ENCODE measurements at regions not wholly inside any gene's neighbourhood (a gene's known extent, or its start where the extent isn't known, plus 50 kb on each side); places are given as distances from the start of the nearest gene placed in this dataset.

GRCh38 chr10:28776519-28776918 lies 99.2 kb downstream of the BAMBI start:
- TF ChIP-seq, protein P1, sequence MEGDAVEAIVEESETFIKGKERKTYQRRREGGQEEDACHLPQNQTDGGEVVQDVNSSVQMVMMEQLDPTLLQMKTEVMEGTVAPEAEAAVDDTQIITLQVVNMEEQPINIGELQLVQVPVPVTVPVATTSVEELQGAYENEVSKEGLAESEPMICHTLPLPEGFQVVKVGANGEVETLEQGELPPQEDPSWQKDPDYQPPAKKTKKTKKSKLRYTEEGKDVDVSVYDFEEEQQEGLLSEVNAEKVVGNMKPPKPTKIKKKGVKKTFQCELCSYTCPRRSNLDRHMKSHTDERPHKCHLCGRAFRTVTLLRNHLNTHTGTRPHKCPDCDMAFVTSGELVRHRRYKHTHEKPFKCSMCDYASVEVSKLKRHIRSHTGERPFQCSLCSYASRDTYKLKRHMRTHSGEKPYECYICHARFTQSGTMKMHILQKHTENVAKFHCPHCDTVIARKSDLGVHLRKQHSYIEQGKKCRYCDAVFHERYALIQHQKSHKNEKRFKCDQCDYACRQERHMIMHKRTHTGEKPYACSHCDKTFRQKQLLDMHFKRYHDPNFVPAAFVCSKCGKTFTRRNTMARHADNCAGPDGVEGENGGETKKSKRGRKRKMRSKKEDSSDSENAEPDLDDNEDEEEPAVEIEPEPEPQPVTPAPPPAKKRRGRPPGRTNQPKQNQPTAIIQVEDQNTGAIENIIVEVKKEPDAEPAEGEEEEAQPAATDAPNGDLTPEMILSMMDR (IDR thresholded peaks at IDR 0.05; ENCODE audit: low read depth, low read length) = no peak
- Histone ChIP-seq H3K27me3 (no peaks in the 10 kb centered on the region), H3K4me1 (peaks cover 11% of the 10 kb centered on the region), H3K9me3 (no peaks in the 10 kb centered on the region), H3K4me3 (ENCODE audit: low read depth, low read length) (no peak overlapping the region), H3K36me3 (no peaks in the 10 kb centered on the region)
- DNase-seq = no peak

DNA sequence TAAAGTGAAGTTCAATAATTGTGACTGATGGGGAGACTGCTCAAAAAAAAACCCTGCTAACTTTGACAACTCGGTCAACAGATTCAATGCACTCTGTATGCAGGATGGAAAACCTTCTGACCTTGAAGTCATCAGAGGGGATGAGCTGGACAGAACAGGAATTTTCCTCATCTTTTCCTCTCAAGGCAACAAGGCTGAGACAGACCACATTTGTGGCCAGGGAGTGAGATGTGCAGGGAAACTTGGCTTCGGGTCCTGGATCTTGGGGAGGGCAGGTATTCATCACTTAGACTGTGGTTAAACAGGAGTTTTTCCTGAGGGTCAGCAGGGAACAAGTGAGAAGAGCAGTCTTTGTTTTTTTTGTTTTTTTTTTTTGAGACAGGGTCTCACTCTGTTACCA lies 100.6 kb downstream of the BAMBI start:
- H3K27me3 ChIP-seq = no peaks in the 10 kb centered on the region
- no peak overlapping the region for H3K4me3 ChIP-seq (ENCODE audit: low read depth, low read length)
- TF ChIP-seq, protein P1 (IDR thresholded peaks at IDR 0.05; ENCODE audit: low read depth, low read length) = no peak
- peaks cover 11% of the 10 kb centered on the region for H3K4me1 ChIP-seq
- H3K36me3 ChIP-seq = no peaks in the 10 kb centered on the region
- no peaks in the 10 kb centered on the region for H3K9me3 ChIP-seq
- no peak for DNase-seq

DNA sequence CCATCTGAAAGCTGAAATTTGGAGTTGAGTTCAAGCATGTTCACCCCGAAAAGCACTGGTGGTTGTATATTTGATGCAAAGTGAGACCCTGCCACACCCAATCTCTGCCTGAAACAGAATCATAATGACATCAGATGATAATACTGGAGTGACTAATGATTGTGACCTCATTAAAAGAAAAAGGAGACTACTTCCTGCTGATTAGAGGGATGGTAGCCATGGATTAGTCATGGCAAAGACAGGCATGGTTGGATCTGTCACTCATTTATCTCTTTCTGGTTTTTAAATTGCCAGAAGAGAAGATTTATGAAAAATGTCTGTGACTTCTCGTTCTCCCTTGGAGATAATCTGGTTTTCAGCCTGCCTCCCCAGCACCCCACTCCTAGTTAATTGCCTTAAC lies 101.2 kb downstream of the BAMBI start:
- no peaks in the 10 kb centered on the region for H3K36me3 ChIP-seq
- H3K9me3 ChIP-seq = no peaks in the 10 kb centered on the region
- no peaks in the 10 kb centered on the region for H3K27me3 ChIP-seq
- TF ChIP-seq, protein P1 (IDR thresholded peaks at IDR 0.05; ENCODE audit: low read depth, low read length) = no peak
- H3K4me1 ChIP-seq = peaks cover 11% of the 10 kb centered on the region
- H3K4me3 ChIP-seq (ENCODE audit: low read depth, low read length) = no peak overlapping the region
- peak; percentile 43 for DNase-seq

GRCh38 chr10:28781296-28781695 lies 104.0 kb downstream of the BAMBI start:
- no peak for DNase-seq
- Histone ChIP-seq H3K4me1 (peaks cover 6% of the 10 kb centered on the region), H3K27me3 (no peaks in the 10 kb centered on the region), H3K9me3 (no peaks in the 10 kb centered on the region), H3K36me3 (no peaks in the 10 kb centered on the region), H3K4me3 (ENCODE audit: low read depth, low read length) (no peak overlapping the region)
- TF ChIP-seq, protein P1 (IDR thresholded peaks at IDR 0.05; ENCODE audit: low read depth, low read length) = no peak

GRCh38 chr10:28783087-28783486 lies 105.8 kb downstream of the BAMBI start:
- no peak for DNase-seq

GRCh38 chr10:28785018-28785417 lies 107.7 kb downstream of the BAMBI start:
- no peaks in the 10 kb centered on the region for H3K9me3 ChIP-seq
- TF ChIP-seq, protein P1 (IDR thresholded peaks at IDR 0.05; ENCODE audit: low read depth, low read length) = no peak
- no peaks in the 10 kb centered on the region for H3K27me3 ChIP-seq
- H3K4me3 ChIP-seq (ENCODE audit: low read depth, low read length) = no peak overlapping the region
- no peak for DNase-seq
- H3K36me3 ChIP-seq = no peaks in the 10 kb centered on the region
- H3K4me1 ChIP-seq = peaks cover 8% of the 10 kb centered on the region

More at GRCh38 chr10:28783087-28783486, 105.8 kb downstream of the BAMBI start:
- H3K27me3 ChIP-seq = no peaks in the 10 kb centered on the region
- H3K36me3 ChIP-seq = no peaks in the 10 kb centered on the region
- H3K4me1 ChIP-seq = peaks cover 7% of the 10 kb centered on the region
- H3K4me3 ChIP-seq (ENCODE audit: low read depth, low read length) = no peak overlapping the region
- no peaks in the 10 kb centered on the region for H3K9me3 ChIP-seq
- TF ChIP-seq, protein P1 (IDR thresholded peaks at IDR 0.05; ENCODE audit: low read depth, low read length) = no peak

Measured in BE2C (cell line).